NCI-H1436 (cell line): ENCODE measurements at regions not wholly inside any gene's neighbourhood (a gene's known extent, or its start where the extent isn't known, plus 50 kb on each side); places are given as distances from the start of the nearest gene placed in this dataset.
A peak's percentile ranks its signal among the peaks of the same experiment; 100 is the strongest.
"Not testable (repeated sequence)": the region's sequence is repeated elsewhere in the genome, so short reads cannot be mapped to it uniquely, and the experiment has no call there.

Source experiments
- DNase-seq: peaks from one replicate; lab custom pipeline; 2025; lab: John Stamatoyannopoulos, UW

GRCh38 chr2:131753640-131754561 lies 226.2 kb downstream of the CCDC74A start:
- no peak for DNase-seq

GRCh38 chr2:131754929-131755720 lies 227.4 kb downstream of the CCDC74A start:
- no peak for DNase-seq

DNA sequence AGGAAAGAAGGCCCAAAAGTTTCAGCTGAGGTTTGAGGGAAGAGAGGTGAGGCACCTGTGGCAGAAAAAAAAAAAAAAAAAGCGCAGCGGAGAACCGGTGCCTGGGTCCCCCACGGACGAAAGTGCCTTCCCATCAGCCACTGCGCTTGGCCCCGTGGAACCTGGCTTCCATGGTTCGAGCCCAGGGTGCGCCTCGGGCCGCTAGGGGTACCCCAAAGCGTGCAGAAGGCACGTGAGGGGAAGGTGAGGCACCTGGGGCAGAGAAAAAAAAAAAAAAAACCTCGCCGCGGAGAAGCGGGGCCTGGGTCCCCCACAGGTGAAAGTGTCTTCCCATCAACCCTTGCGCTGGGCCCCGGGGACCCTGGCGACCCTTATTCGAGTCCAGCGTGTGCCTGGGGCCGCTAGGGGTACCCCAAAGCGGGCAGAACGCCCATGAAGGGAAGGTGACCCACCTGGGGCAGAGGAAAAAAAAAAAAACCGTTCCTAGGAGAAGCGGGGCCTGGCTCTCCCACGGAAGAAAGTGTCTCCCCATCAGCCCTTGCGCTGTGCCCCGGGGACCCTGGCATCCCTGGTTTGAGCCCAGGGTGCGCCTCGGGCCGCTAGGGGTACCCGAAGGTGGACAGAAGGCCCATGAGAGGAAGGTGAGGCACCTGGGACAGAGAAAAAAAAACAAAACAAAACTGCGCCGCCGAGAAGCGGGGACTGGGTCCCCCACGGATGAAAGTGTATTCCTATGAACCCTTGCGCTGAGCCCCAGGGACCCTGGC lies 228.6 kb downstream of the CCDC74A start:
- no peak for DNase-seq

DNA sequence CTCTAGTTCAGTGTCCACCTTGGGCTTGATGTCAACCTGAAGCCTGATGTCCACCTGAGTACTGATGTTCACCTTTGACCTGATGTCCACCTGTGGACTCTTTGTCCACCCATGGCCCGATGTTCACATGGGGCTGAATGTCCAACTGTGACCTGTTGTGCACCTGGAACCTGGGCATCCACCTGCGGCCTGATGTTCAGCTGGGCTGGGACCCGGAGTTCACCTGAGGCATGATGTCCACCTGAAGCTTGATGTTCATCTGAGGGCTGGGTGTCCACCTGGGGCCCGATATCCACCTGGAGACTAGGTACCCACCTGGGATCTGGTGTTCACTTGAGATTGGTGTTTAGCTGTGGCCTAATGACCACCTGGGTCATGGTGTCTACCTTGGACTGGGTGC lies 231.3 kb downstream of the CCDC74A start:
- DNase-seq, result not testable (repeated sequence)

DNA sequence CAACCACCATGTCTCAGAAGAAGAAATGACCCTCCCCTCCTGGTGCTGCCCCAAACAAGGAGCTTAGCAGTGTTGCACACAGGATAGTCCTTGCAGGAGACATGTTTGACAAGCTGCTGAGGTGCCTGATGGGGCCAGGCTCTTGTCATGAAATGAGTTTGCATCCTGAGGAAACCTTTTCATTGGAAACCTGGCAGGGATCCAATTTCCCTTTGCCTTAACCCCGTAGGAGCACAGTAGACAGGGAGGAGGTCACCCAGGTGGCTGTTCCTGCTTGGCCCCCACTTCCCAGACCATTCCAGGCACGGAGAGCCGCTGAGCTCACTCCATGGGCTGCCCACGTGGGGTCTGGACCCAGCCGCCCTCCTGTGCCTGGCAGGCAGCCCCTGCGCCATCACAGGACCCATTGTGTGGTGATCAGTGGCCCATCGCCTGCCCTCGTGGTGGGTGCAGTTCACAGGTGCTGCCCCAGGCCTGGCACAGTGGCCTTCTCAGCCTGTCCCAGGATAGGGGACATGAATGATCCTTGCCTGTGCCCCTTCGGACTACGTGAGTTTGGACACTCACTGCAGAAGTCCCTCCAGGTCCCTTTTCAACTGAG lies 247.4 kb downstream of the CCDC74A start:
- not testable (repeated sequence) for DNase-seq

- not testable (repeated sequence) for DNase-seq
Measured at GRCh38 chr2:131775903-131776506, 248.3 kb downstream of the CCDC74A start.

DNA sequence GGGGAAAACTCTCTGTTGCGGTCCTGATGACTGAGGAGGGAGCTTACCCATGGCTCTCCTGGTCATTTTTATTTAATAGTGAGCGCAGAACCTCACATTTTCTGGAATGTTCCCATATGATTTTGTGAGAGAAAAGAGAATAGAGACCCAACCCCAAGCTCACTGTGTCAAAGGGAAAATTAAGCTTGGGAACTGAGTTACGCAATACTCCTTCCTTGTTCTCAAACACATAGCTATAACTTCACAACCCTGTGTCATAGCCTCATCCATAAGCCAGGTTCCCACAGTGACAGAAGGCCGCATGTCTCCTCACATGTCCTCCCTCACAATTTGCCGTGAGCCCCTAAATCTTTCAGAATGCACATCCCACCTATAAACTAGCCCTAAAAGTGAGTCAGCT lies 252.8 kb downstream of the CCDC74A start:
- not testable (repeated sequence) for DNase-seq

GRCh38 chr2:131801210-131801744 lies 273.6 kb downstream of the CCDC74A start:
- no peak for DNase-seq

- DNase-seq, result peak; percentile 2
Measured at GRCh38 chr2:131801745-131802350, 274.2 kb downstream of the CCDC74A start.

- not testable (repeated sequence) for DNase-seq
Measured at GRCh38 chr2:131802351-131802836, 274.7 kb downstream of the CCDC74A start.

DNA sequence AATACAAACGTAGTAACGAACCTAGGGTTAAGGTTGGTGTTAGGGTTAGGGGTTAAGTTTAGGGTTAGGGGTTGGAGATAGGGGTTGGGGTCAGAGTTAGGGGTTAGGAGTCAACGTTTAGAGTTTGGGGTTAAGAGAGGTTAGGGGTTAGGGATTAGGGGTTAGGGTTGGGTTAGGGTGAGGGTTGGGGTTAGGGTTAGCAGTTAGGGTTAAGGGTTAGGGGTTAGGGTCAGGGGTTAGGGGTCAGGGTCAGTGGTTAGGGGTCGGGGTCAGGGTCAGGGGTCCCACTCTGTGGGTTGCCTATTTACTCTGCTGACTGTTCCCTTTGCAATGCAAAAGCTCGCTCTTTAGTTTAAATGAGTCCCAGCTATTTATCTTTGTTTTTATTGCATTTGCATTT lies 275.5 kb downstream of the CCDC74A start:
- not testable (repeated sequence) for DNase-seq

- not testable (repeated sequence) for DNase-seq
Measured at GRCh38 chr2:131812605-131813004, 284.9 kb downstream of the CCDC74A start.

- not testable (repeated sequence) for DNase-seq
Measured at GRCh38 chr2:131813378-131813777, 285.7 kb downstream of the CCDC74A start.

- not testable (repeated sequence) for DNase-seq
Measured at GRCh38 chr2:131818267-131818973, 290.7 kb downstream of the CCDC74A start.

- not testable (repeated sequence) for DNase-seq
Measured at GRCh38 chr2:131822237-131822721, 294.6 kb downstream of the CCDC74A start.

DNA sequence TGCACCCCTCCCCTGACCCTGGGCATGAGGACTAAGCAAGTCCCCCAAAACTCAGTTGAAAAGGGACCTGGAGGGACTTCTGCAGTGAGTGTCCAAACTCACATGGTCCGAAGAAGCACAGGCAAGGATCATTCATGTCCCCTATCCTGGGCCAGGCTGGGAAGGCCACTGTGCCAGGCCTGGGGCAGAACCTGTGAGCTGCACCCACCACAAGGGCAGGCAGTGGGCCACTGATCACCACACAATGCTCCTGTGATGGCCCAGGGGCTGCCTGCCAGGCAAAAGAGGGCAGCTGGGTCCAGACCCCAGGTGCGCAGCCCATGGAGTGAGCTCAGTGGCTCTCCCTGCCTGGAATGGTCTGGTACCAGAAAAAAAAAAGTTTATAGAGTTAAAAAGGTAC lies 295.4 kb downstream of the CCDC74A start:
- DNase-seq, result not testable (repeated sequence)

GRCh38 chr2:131824986-131825385 lies 297.3 kb downstream of the CCDC74A start:
- DNase-seq, result not testable (repeated sequence)

GRCh38 chr2:131827481-131828163 lies 299.9 kb downstream of the CCDC74A start:
- DNase-seq, result no peak

DNA sequence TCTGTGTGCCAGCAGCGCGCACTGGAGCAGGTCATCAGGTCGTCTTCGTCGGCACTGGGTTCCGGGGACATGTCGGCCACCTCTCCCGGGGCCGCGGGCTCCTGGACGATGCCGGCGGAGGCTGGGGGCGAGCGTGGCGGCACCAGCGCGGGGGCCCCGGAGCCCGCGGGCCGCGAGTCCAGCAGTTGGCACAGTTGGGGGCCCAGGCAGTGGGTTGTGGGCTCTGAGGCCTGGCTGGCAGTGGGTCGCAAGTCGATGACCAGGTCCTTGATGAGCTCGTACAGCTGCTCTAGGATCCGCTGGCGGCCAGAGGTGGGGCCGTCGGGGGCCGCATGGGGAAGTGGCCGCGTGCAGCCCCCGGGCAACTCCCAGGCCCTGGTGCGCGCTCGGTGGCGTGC lies 300.5 kb downstream of the CCDC74A start:
- no peak for DNase-seq
